K562 (cell line): ENCODE measurements at regions not wholly inside any gene's neighbourhood (a gene's known extent, or its start where the extent isn't known, plus 50 kb on each side); places are given as distances from the start of the nearest gene placed in this dataset.

Experiments
- ATAC-seq: fragments of 200-7000 bp; cut with Tn5 transposase; 3 replicates; pipeline ENCODE4 v1.9.1; 2020; ENCODE audit warnings: moderate library complexity
- BruUV-seq: library from RNA; stranded (reverse); fragments of 400-500 nt; replicated peaks from 2 replicates; lab custom pipeline; 2021; lab: Mats Ljungman, UMichigan
- CTCF ChIA-PET: fragments of 300-600 bp; formaldehyde crosslinking; extraction: SDS; loops from one replicate; lab custom pipeline; 2021; ENCODE audit warnings: low intra/inter-chr PET ratio; lab: Yijun Ruan, JAX
- POLR2A ChIA-PET: fragments of 300-600, 350-650 bp; sonication (Branson Sonifier 250); formaldehyde crosslinking; extraction: SDS; loops from one replicate; lab custom pipeline; 2021; ENCODE audit warnings: antibody characterized with exemption, inconsistent platforms; lab: Yijun Ruan, JAX
- DNase-seq, 4 experiments: peaks; one replicate each; pipeline versions ENCODE4 v3.0.0 to v3.0.0-alpha.2; 2011 to 2018; ENCODE audit warnings: low spot score in 3 of 4, mixed read lengths in 3 of 4; ENCODE audit errors: extremely low read depth in 1 of 4
- FAIRE-seq: peaks from 2 replicates; lab custom pipeline; 2011; peaks lifted over from hg19 to GRCh38; lab: Jason Lieb, UNC
- H2AFZ ChIP-seq: 2 replicates; pipeline ENCODE4 v1.6.0; 2011; ENCODE audit warnings: low read depth, low read length, control low read depth, inconsistent platforms
- H3K27ac ChIP-seq: fragments of 200-600 bp; 3 replicates; pipeline ENCODE4 v1.8.0; 2011; ENCODE audit warnings: low read depth, mild to moderate bottlenecking, control low read depth, inconsistent platforms, low read length, moderate library complexity, mixed read lengths; ENCODE audit errors: extremely low read depth
- H3K27me3 ChIP-seq, 2 experiments: fragments of 300-600 bp in 1 of 2; 2 replicates in 1 of 2; 3 replicates in 1 of 2; pipeline versions ENCODE4 v1.6.0 to v1.8.0; 2011; ENCODE audit warnings: inconsistent platforms in 2 of 2, low read length in 2 of 2, mild to moderate bottlenecking in 1 of 2, mixed read lengths in 1 of 2, moderate library complexity in 1 of 2; ENCODE audit not compliant: control insufficient read depth in 2 of 2, insufficient read depth in 2 of 2
- H3K36me3 ChIP-seq: fragments of 300-600 bp; 3 replicates; pipeline ENCODE4 v1.8.0; 2011; ENCODE audit warnings: mild to moderate bottlenecking, low read length, inconsistent platforms; ENCODE audit not compliant: control insufficient read depth, insufficient read depth
- H3K4me1 ChIP-seq, 2 experiments: fragments of 200-600 bp in 1 of 2; replicated peaks in 1 of 2; 2 replicates in 1 of 2; 3 replicates in 1 of 2; pipeline versions ENCODE4 v1.5.1 to v1.8.0; 2011; ENCODE audit warnings: inconsistent platforms in 2 of 2, low read length in 2 of 2, mild to moderate bottlenecking in 1 of 2, mixed read lengths in 1 of 2, moderate library complexity in 1 of 2; ENCODE audit not compliant: control insufficient read depth in 2 of 2, insufficient read depth in 2 of 2
- H3K4me2 ChIP-seq: 2 replicates; pipeline ENCODE4 v1.6.1; 2011; ENCODE audit warnings: low read length, control low read depth, inconsistent platforms, mixed read lengths; ENCODE audit not compliant: insufficient read depth
- H3K4me3 ChIP-seq: fragments of 200-600 bp; sonication (generic), shearing (Covaris generic); 2 replicates; pipeline ENCODE4 v1.5.1; 2016; ENCODE audit warnings: control low read depth, inconsistent platforms
- H3K79me2 ChIP-seq: fragments of 200-600 bp; 3 replicates; pipeline ENCODE4 v1.8.0; 2011; ENCODE audit warnings: low read length, inconsistent platforms; ENCODE audit not compliant: control insufficient read depth, insufficient read depth
- H3K9ac ChIP-seq, 2 experiments: 2 replicates each; pipeline versions ENCODE4 v1.6.0 to v1.6.1; 2011; ENCODE audit warnings: low read depth in 2 of 2, low read length in 2 of 2, control low read depth in 1 of 2, inconsistent platforms in 1 of 2, mild to moderate bottlenecking in 1 of 2, mixed read lengths in 1 of 2; ENCODE audit not compliant: insufficient read depth in 1 of 2
- H3K9me1 ChIP-seq: one replicate; pipeline ENCODE4 v1.6.0; 2011; ENCODE audit warnings: inconsistent platforms, mild to moderate bottlenecking, low read length, moderate library complexity; ENCODE audit not compliant: control insufficient read depth, insufficient read depth
- H3K9me3 ChIP-seq: replicated peaks from 2 replicates; pipeline ENCODE4 v1.5.1; 2011; ENCODE audit warnings: low read depth, low read length, inconsistent platforms; ENCODE audit not compliant: control insufficient read depth, insufficient read depth
- H4K20me1 ChIP-seq: replicated peaks from 2 replicates; pipeline ENCODE4 v1.6.1; 2011; ENCODE audit warnings: low read length, inconsistent platforms, mixed read lengths; ENCODE audit not compliant: control insufficient read depth, insufficient read depth
- CHAMP1 ChIP-seq: fragments of 450-650 bp; IDR thresholded peaks from 2 replicates; pipeline ENCODE4 v1.6.1; 2016; ENCODE audit warnings: mild to moderate bottlenecking
- CREB3 ChIP-seq: fragments of 450-650 bp; conservative IDR thresholded peaks from 2 replicates; pipeline ENCODE4 v1.6.1; 2016; ENCODE audit warnings: missing genetic modification characterization, low read depth, mild to moderate bottlenecking, missing compliant biosample characterization, moderate library complexity
- FOXP4 ChIP-seq: sonication (generic); formaldehyde crosslinking; IDR thresholded peaks from 2 replicates; pipeline ENCODE4 v1.8.0; 2022; ENCODE audit warnings: mild to moderate bottlenecking, missing genetic modification reagents, borderline replicate concordance
- HDAC1 ChIP-seq, 2 experiments: fragments of 450-650 bp; IDR thresholded peaks; 2 replicates each; pipeline ENCODE4 v1.6.1; 2016 to 2017; ENCODE audit warnings: inconsistent platforms in 1 of 2, mild to moderate bottlenecking in 1 of 2, moderate library complexity in 1 of 2
- KLF13 ChIP-seq: fragments of 450-650 bp; IDR thresholded peaks from 2 replicates; pipeline ENCODE4 v1.6.1; 2016; ENCODE audit warnings: missing genetic modification characterization, low read depth, mild to moderate bottlenecking, missing compliant biosample characterization, moderate library complexity, borderline replicate concordance
- KLF16 ChIP-seq: IDR thresholded peaks from 2 replicates; pipeline ENCODE4 v1.6.1; 2016; ENCODE audit warnings: antibody characterized with exemption
- MCM5 ChIP-seq: fragments of 450-650 bp; IDR thresholded peaks from 2 replicates; pipeline ENCODE4 v1.6.1; 2016; ENCODE audit warnings: low read depth
- NFATC3 ChIP-seq: fragments of 450-650 bp; IDR thresholded peaks from 2 replicates; pipeline ENCODE4 v1.6.1; 2017; ENCODE audit warnings: mild to moderate bottlenecking
- RFX7 ChIP-seq: fragments of 250-450 bp; sonication (Bioruptor Pico); IDR thresholded peaks from 2 replicates; pipeline ENCODE4 v1.5.1; 2021; ENCODE audit warnings: mild to moderate bottlenecking
- SREBF1 ChIP-seq: fragments of 150-350 bp; IDR thresholded peaks from 2 replicates; pipeline ENCODE4 v1.6.1; 2014; ENCODE audit warnings: antibody characterized with exemption, low read depth, low read length, borderline replicate concordance
- TOE1 ChIP-seq, 2 experiments: fragments of 450-650 bp in 1 of 2; sonication (generic) in 1 of 2; formaldehyde crosslinking in 1 of 2; IDR thresholded peaks; 2 replicates each; pipeline versions ENCODE4 v1.7.1 to v1.8.0; 2016 to 2022; ENCODE audit warnings: borderline replicate concordance in 2 of 2, mild to moderate bottlenecking in 2 of 2, antibody characterized with exemption in 1 of 2, inconsistent platforms in 1 of 2, low read depth in 1 of 2, missing genetic modification reagents in 1 of 2, moderate library complexity in 1 of 2
- ZBTB2 ChIP-seq: fragments of 450-650 bp; IDR thresholded peaks from 2 replicates; pipeline ENCODE4 v1.6.1; 2016; ENCODE audit warnings: antibody characterized with exemption
- ZFP30 ChIP-seq: fragments of 250-450 bp; sonication (Bioruptor Pico); IDR thresholded peaks from 2 replicates; pipeline ENCODE4 v1.8.0; 2022; ENCODE audit warnings: moderate library complexity, mild to moderate bottlenecking, inconsistent platforms, borderline replicate concordance
- ZNF165 ChIP-seq: fragments of 250-450 bp; sonication (Bioruptor Pico); IDR thresholded peaks from 2 replicates; pipeline ENCODE4 v1.4.0; 2020; ENCODE audit warnings: borderline replicate concordance
- WGBS: fragments of 100-300 bp; shearing (Covaris generic); methylation state at CpG from one replicate; pipeline ENCODE4 v1.1.6; 2016; ENCODE audit warnings: low coverage, mixed read lengths; ENCODE audit not compliant: insufficient coverage; ENCODE audit errors: missing lambda C conversion rate; 5-methylcytosine and 5-hydroxymethylcytosine counted together
- in situ Hi-C: fragments of 300-500 bp; cut with MboI; formaldehyde crosslinking; loops from 4 replicates; pipeline ENCODE4 v1.15.0; 2018; ENCODE audit warnings: inconsistent platforms, mixed read lengths
- intact Hi-C: fragments of 100-400 bp; cut with micrococcal nuclease; formaldehyde crosslinking; loops from 2 replicates; pipeline ENCODE4 v1.14.2; 2022

- Histone ChIP-seq H3K27ac (no peak overlapping the region), H2AFZ (no peak overlapping the region), H4K20me1 (no peaks in the 10 kb centered on the region), H3K9me1 (no peaks in the 10 kb centered on the region), H3K36me3 (no peaks in the 10 kb centered on the region), H3K27me3 (no peaks in the 10 kb centered on the region), H3K9ac (no peak overlapping the region), H3K4me2 (no peak overlapping the region), H3K4me1 (no peaks in the 10 kb centered on the region), H3K79me2 (no peaks in the 10 kb centered on the region), H3K4me3 (no peak overlapping the region), H3K9me3 (no peaks in the 10 kb centered on the region)
- intact Hi-C loops, result no loop called here
- POLR2A ChIA-PET, result no interaction called here
- FAIRE-seq (no peak), ATAC-seq (no peak), DNase-seq (no peak)
- in situ Hi-C loops, result no loop called here
- no TSS peak for BruUV-seq
- CTCF ChIA-PET, result no interaction called here
- 2% methylated on average over 4 of the region's 4 CpGs for WGBS
- TF ChIP-seq CHAMP1 (no peak), MCM5 (no peak), TOE1 (IDR thresholded peaks at IDR 0.05; ENCODE audit: borderline replicate concordance) (no peak), TOE1 (CRISPR knock-in tag; IDR thresholded peaks at IDR 0.05; ENCODE audit: borderline replicate concordance, low read depth) (no peak), SREBF1 (no peak), RFX7 (CRISPR knock-in tag) (no peak), CREB3 (tag) (no peak), ZNF165 (CRISPR knock-in tag) (no peak), HDAC1 (IDR thresholded peaks at IDR 0.05) (no peak), ZFP30 (no peak), KLF16 (no peak), KLF13 (tag) (no peak), FOXP4 (CRISPR knock-in tag) (no peak), NFATC3 (no peak), ZBTB2 (no peak)
These were observed 565.2 kb upstream of the TLE4 start for GRCh38 chr9:79006546-79006945.
